Chondrocyte (in vitro differentiated cells): ENCODE measurements at regions not wholly inside any gene's neighbourhood (a gene's known extent, or its start where the extent isn't known, plus 50 kb on each side); places are given as distances from the start of the nearest gene placed in this dataset.

Experiments
- DNase-seq: peaks from one replicate; pipeline ENCODE4 v3.0.0; 2021; ENCODE audit warnings: mixed read lengths, low spot score
- H3K27ac Mint-ChIP-seq: one replicate; pipeline ENCODE4 v1.8.0; 2021; ENCODE audit warnings: mild to moderate bottlenecking, moderate library complexity, mixed read lengths; ENCODE audit not compliant: unreplicated experiment
- H3K27me3 Mint-ChIP-seq: 2 replicates; pipeline ENCODE4 v1.8.0; 2021; ENCODE audit warnings: low read depth, mixed read lengths
- H3K36me3 Mint-ChIP-seq: 2 replicates; pipeline ENCODE4 v1.8.0; 2021; ENCODE audit warnings: low read depth, mixed read lengths
- H3K4me1 Mint-ChIP-seq: 2 replicates; pipeline ENCODE4 v1.8.0; 2021; ENCODE audit warnings: low read depth, mild to moderate bottlenecking, mixed read lengths
- H3K4me3 Mint-ChIP-seq: one replicate; pipeline ENCODE4 v1.8.0; 2021; ENCODE audit warnings: mild to moderate bottlenecking, moderate library complexity, mixed read lengths; ENCODE audit not compliant: unreplicated experiment
- H3K9me3 Mint-ChIP-seq: 2 replicates; pipeline ENCODE4 v1.8.0; 2021; ENCODE audit warnings: low read depth, mixed read lengths
- TF ChIP-seq, protein P1 (sequence below): fragments of 200-600 bp; sonication (generic); IDR thresholded peaks from 2 replicates; pipeline ENCODE4 v1.5.0; 2021; ENCODE audit warnings: antibody characterized with exemption, mild to moderate bottlenecking, moderate library complexity

DNA sequence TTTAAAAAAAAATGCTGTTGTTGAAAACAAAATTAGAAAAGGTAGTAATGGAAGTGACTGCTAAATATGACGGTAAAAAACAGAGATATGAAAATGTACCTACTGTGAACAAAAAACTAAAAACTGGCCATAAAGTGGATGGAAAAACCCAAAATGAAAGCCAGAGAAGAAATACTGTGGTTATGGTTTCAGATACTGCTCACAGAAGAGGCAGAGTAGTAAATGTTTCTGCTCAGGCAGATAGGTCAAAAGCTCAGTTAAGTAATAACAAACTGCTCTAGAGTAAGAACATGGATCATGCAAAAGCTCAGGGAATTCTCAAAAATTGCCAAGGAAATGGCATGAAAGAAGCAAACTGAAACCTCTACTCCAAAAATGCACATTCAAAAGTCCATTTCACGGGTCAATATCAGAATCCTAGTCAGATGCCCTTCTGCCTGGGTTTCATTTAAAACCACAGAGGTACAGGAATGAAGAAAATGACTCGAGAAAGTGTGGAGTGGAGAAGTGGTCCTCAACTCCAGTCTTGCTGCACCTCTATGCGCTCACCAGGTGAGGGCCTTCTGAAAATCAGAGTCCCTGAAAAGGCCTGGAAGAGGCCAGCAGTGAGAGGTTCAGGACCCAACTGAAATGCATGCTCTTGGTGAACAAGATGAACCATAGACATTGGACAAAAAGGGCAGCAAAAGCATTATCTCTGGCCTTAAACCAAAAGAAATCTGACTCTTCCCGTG is 315.0 kb upstream of the SPRY2 start:
- no peaks in the 10 kb centered on the region for H3K36me3 Mint-ChIP-seq
- H3K4me1 Mint-ChIP-seq = peaks cover 3% of the 10 kb centered on the region
- peaks cover 9% of the 10 kb centered on the region for H3K9me3 Mint-ChIP-seq
- no peak overlapping the region for H3K27ac Mint-ChIP-seq
- DNase-seq = no peak
- TF ChIP-seq, protein P1, sequence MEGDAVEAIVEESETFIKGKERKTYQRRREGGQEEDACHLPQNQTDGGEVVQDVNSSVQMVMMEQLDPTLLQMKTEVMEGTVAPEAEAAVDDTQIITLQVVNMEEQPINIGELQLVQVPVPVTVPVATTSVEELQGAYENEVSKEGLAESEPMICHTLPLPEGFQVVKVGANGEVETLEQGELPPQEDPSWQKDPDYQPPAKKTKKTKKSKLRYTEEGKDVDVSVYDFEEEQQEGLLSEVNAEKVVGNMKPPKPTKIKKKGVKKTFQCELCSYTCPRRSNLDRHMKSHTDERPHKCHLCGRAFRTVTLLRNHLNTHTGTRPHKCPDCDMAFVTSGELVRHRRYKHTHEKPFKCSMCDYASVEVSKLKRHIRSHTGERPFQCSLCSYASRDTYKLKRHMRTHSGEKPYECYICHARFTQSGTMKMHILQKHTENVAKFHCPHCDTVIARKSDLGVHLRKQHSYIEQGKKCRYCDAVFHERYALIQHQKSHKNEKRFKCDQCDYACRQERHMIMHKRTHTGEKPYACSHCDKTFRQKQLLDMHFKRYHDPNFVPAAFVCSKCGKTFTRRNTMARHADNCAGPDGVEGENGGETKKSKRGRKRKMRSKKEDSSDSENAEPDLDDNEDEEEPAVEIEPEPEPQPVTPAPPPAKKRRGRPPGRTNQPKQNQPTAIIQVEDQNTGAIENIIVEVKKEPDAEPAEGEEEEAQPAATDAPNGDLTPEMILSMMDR = no peak
- no peaks in the 10 kb centered on the region for H3K27me3 Mint-ChIP-seq
- H3K4me3 Mint-ChIP-seq = no peak overlapping the region

DNA sequence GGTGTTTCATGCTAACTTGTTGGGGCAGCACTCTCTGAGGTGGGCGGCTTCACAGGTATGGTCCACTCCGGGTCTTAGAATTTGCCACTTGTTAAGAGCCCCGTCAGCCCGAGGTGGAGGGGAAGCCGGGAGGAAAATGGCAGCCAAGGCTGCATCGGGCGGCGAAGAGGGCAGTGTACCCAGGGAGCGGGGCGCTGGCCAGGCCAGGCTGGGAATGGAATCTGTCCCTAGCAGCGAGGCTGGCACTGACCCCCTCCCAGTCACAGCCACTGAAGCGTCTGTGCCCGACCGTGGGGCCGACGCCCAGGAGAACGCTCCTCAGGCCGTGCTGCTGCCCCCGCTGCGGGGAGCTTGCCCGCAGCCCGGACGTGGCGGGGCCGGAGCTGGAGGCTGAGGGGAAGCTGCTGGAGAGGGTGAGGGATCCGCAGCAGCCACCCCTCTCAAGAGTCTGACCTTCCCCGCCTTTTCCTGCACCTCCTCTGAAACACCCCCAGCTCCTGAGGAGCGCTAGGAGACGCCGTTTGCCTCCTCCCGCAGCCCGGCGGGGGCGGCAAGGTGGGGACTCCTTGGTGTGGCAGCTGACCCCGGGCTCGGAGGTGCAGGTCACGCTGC is 313.8 kb upstream of the SPRY2 start:
- no peaks in the 10 kb centered on the region for H3K27me3 Mint-ChIP-seq
- H3K9me3 Mint-ChIP-seq = peaks cover 15% of the 10 kb centered on the region
- no peak overlapping the region for H3K4me3 Mint-ChIP-seq
- DNase-seq = no peak
- TF ChIP-seq, protein P1 = no peak
- no peak overlapping the region for H3K27ac Mint-ChIP-seq
- H3K36me3 Mint-ChIP-seq = peaks cover under 1% of the 10 kb centered on the region
- peaks cover 3% of the 10 kb centered on the region for H3K4me1 Mint-ChIP-seq

DNA sequence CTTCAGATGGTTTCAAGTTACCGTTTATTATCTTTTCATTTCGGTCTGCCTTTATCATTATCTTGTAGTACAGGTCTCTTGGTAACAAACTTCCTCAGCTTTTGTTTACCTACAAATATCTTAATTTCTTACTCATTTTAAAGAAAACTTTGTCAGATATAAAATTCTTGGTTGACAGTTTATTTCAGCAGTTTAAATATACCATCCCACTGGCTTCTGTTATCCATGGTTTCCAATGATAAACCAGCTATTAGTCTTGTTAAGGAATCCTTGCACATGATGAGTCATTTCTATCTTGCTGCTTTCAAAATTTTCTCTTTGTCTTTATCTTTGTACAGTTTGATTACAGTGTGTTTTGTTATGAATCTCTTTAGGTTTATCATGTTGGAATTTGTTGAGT is 308.3 kb upstream of the SPRY2 start:
- H3K4me1 Mint-ChIP-seq = peaks cover 3% of the 10 kb centered on the region
- no peaks in the 10 kb centered on the region for H3K27me3 Mint-ChIP-seq
- H3K36me3 Mint-ChIP-seq = peaks cover 4% of the 10 kb centered on the region

DNA sequence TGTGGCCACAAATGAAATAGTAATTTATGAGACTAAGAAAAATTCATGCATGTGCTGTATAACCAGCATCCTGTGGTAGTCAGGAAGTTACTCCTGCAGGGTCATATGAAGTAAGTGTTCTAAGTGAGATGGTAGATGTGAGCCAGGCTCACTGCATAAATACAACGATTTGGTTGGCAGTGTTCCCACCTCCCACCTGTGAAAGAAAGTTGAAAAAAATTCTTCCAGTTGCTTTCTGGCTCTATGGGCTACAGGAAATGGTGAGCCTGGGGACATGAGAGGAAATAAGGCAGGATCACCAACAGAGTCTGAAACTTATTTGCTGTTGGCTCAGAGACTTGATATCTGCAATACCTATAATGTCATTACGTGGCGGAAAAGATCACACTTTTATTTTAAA is 301.7 kb upstream of the SPRY2 start:
- DNase-seq = no peak
- Mint-ChIP-seq H3K9me3 (peaks cover 20% of the 10 kb centered on the region), H3K27ac (no peak overlapping the region), H3K27me3 (no peaks in the 10 kb centered on the region), H3K4me1 (peaks cover 3% of the 10 kb centered on the region), H3K4me3 (no peak overlapping the region), H3K36me3 (no peaks in the 10 kb centered on the region)
- TF ChIP-seq, protein P1 = no peak

More for the DNA sequence above, 308.3 kb upstream of the SPRY2 start:
- TF ChIP-seq, protein P1 = no peak
- DNase-seq = no peak
- Mint-ChIP-seq H3K4me3 (no peak overlapping the region), H3K9me3 (peaks cover 34% of the 10 kb centered on the region), H3K27ac (no peak overlapping the region)

DNA sequence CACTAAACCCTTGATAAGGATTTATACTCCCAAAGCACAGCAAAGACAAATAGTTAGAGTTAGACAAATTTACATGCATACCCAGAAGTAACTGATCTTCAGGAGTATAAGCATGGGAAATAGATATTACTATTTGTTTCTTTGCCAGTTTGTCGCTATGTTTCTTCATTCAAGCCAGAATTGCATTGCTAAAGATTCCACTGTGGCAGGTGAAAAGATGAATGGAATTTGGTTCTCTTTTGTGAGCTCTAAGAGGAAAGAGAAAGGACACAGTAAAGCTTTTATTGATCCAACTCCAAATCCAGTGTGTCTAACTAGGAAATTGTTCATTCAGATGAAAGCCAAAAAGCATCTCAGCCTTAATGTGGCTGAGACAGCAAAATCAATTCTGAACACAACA is 292.3 kb upstream of the SPRY2 start:
- no peaks in the 10 kb centered on the region for H3K27me3 Mint-ChIP-seq
- H3K4me3 Mint-ChIP-seq = no peak overlapping the region
- TF ChIP-seq, protein P1 = no peak
- no peak for DNase-seq
- no peak overlapping the region for H3K27ac Mint-ChIP-seq
- no peaks in the 10 kb centered on the region for H3K9me3 Mint-ChIP-seq
- H3K36me3 Mint-ChIP-seq = peaks cover 2% of the 10 kb centered on the region
- peaks cover 19% of the 10 kb centered on the region for H3K4me1 Mint-ChIP-seq
